ENCODE measurements at regions not wholly inside any gene's neighbourhood (a gene's known extent, or its start where the extent isn't known, plus 50 kb on each side); places are given as distances from the start of the nearest gene placed in this dataset.

DNA sequence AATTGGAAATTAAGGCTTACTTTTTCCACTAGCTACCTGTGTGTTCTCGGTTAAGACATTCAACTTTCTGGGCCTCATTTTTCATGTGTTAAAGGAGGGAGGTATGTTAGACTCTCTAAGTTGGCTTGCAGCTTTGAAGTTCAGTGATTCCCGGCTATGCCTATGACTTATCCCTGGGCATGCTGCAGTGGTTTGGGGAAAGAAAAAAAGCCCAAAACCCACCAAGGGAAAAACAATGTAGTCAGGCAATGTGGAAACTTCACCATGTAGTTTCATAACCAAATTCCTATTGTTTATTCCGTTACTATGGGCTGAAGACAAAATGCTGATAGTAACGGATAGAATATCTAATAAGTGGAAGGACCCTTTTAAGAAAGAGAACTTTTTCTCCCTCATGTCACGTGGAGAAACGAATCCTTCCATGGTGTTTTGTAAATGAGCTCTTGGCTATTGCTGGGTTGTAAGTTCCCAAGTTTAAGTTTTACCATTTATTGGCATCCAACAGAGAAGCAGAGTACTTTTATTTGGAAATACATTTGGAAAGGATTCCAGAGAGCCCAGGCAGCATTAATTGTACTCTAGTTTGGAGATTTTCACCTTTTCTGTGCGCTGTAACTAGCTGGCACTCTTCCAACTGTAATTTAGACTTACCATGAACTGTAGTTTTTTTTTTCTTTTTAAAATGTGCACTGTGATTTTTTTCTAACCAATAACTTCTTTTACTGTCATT, 84.9 kb upstream of the MPDZ start:
- H3K23ac ChIP-seq (ENCODE audit: insufficient read length, low read depth, low read length), result no peak overlapping the region
- Mint-ChIP-seq H3K27ac (no peak overlapping the region), H3K9me3 (no peaks in the 10 kb centered on the region), H3K36me3 (ENCODE audit: insufficient read depth in 1 of 3, low read depth in 3 of 3) (no peaks in the 10 kb centered on the region), H3K27me3 (ENCODE audit: low read depth) (no peaks in the 10 kb centered on the region), H3K4me3 (no peak overlapping the region), H3K4me1 (peaks cover 20 to 34% of the 10 kb centered on the region in 2 experiments)
- H4K8ac ChIP-seq (replicated peaks; ENCODE audit: insufficient read length, low read depth, low read length), result no peak overlapping the region
- no peaks in the 10 kb centered on the region for H3K79me1 ChIP-seq (ENCODE audit: insufficient read depth, low read depth, low read length, poor library complexity, severe bottlenecking)
- no peaks in the 10 kb centered on the region for H3K23me2 ChIP-seq (ENCODE audit: insufficient read length, low read depth, low read length, poor library complexity, severe bottlenecking)
- H3K56ac ChIP-seq (ENCODE audit: insufficient read length, low read depth, low read length), result no peak overlapping the region
- no peak overlapping the region for H2BK15ac ChIP-seq (ENCODE audit: low read depth, low read length)
- H3K18ac ChIP-seq (ENCODE audit: insufficient read length, low read depth, low read length), result no peak overlapping the region
- H2AK5ac ChIP-seq (ENCODE audit: insufficient read length, low read length), result no peak overlapping the region
- H3K9ac ChIP-seq (ENCODE audit: extremely low read depth, insufficient read length, low read length), result no peak overlapping the region
- H4K20me1 ChIP-seq (ENCODE audit: control insufficient read depth, insufficient read depth, insufficient read length), result no peaks in the 10 kb centered on the region
- H4K5ac ChIP-seq (ENCODE audit: insufficient read length, low read depth, low read length), result no peak overlapping the region
- no peak overlapping the region for H2AFZ ChIP-seq (ENCODE audit: low read length)
- H3K4me2 ChIP-seq (ENCODE audit: insufficient read depth, insufficient read length, low read length), result no peak overlapping the region
- no peak overlapping the region for H3K14ac ChIP-seq (ENCODE audit: insufficient read depth, low read length)
- DNase-seq, result no peak
- no peak overlapping the region for H2BK20ac ChIP-seq (ENCODE audit: low read depth, low read length, poor library complexity, severe bottlenecking)
- H4K91ac ChIP-seq (ENCODE audit: insufficient read length, low read depth, low read length), result no peak overlapping the region
- no peaks in the 10 kb centered on the region for H3K9me3 ChIP-seq (ENCODE audit: control insufficient read depth, low read depth, low read length)
- H2BK120ac ChIP-seq (ENCODE audit: low read depth, low read length, poor library complexity, severe bottlenecking), result no peak overlapping the region
- H3K27me3 ChIP-seq (ENCODE audit: insufficient read depth, low read length), result no peaks in the 10 kb centered on the region
- TF ChIP-seq, protein P1, sequence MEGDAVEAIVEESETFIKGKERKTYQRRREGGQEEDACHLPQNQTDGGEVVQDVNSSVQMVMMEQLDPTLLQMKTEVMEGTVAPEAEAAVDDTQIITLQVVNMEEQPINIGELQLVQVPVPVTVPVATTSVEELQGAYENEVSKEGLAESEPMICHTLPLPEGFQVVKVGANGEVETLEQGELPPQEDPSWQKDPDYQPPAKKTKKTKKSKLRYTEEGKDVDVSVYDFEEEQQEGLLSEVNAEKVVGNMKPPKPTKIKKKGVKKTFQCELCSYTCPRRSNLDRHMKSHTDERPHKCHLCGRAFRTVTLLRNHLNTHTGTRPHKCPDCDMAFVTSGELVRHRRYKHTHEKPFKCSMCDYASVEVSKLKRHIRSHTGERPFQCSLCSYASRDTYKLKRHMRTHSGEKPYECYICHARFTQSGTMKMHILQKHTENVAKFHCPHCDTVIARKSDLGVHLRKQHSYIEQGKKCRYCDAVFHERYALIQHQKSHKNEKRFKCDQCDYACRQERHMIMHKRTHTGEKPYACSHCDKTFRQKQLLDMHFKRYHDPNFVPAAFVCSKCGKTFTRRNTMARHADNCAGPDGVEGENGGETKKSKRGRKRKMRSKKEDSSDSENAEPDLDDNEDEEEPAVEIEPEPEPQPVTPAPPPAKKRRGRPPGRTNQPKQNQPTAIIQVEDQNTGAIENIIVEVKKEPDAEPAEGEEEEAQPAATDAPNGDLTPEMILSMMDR (conservative IDR thresholded peaks at IDR 0.05), result no peak
- H2BK12ac ChIP-seq (ENCODE audit: insufficient read length, low read depth, low read length), result no peak overlapping the region
- H3K4ac ChIP-seq (ENCODE audit: low read depth, low read length), result no peak overlapping the region
- no peak overlapping the region for H3T11ph ChIP-seq (ENCODE audit: low read length)
- H2BK5ac ChIP-seq (ENCODE audit: insufficient read length, low read length), result no peak overlapping the region
- no peaks in the 10 kb centered on the region for H3K4me1 ChIP-seq (ENCODE audit: insufficient read depth, low read length)
- no peak overlapping the region for H3K27ac ChIP-seq (ENCODE audit: insufficient read length, low read depth, low read length)
- WGBS (ENCODE audit: extremely low coverage, insufficient read length, low lambda C conversion rate), result no CpG with 5 or more reads among the region's 7 CpGs
- H3K79me2 ChIP-seq (ENCODE audit: insufficient read depth, low read length), result no peaks in the 10 kb centered on the region
